Lower leg skin (tissue), 4 donors: ENCODE measurements at regions not wholly inside any gene's neighbourhood (a gene's known extent, or its start where the extent isn't known, plus 50 kb on each side); places are given as distances from the start of the nearest gene placed in this dataset.

Source experiments
- DNase-seq, 2 donors: peaks; one replicate each; pipeline ENCODE4 v3.0.0-alpha.2; 2019; ENCODE audit warnings: low spot score in 2 of 2
- H3K4me3 ChIP-seq: fragments of 200-600 bp; sonication (generic); 2 replicates; pipeline ENCODE4 v1.5.1; 2017; ENCODE audit warnings: mild to moderate bottlenecking, low read depth; ENCODE audit not compliant: poor library complexity, severe bottlenecking
- POLR2A ChIP-seq, 2 donors: fragments of 450-650 bp; IDR thresholded peaks; one replicate each; pipeline ENCODE4 v1.6.1; 2016 to 2017; ENCODE audit warnings: antibody characterized with exemption in 2 of 2, mild to moderate bottlenecking in 1 of 2, moderate library complexity in 1 of 2
- WGBS, 2 donors: methylation state at CpG; one replicate each; pipeline ENCODE4 v1.1.5; 2018; 5-methylcytosine and 5-hydroxymethylcytosine counted together
- intact Hi-C: fragments of 100-400 bp; cut with DNase I; formaldehyde crosslinking; loops from one replicate; pipeline ENCODE4 v1.15.0; 2023; ENCODE audit warnings: low total_unique reads
- TF ChIP-seq, protein P1 (sequence below), 3 donors: fragments of 450-650 bp; IDR thresholded peaks; one replicate each; pipeline ENCODE4 v1.5.1; 2016; ENCODE audit warnings: antibody characterized with exemption in 3 of 3, mild to moderate bottlenecking in 3 of 3, moderate library complexity in 2 of 3

DNA sequence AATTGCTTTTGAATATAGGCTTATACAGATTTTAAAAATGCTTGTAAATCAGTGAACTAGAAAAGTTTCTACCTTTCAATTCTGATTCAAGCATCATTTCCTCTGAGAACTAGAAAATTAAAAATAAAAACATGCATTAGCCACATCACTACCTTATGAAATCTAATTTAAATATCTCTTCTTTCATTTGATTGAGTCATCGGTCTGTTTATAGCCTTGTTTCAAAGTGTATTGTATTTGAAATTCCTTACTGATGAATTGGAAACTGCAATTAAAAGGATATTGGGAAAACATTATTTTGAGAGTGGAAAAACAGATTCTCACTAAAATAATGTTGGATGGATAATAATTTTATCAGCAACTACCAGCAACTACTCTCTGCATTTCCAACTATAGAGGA is 717.7 kb upstream of the FAM98A start:
- H3K4me3 ChIP-seq = no peak overlapping the region
- 77 to 78% methylated on average over 1 of the region's 1 CpG for WGBS, 2 donors
- TF ChIP-seq, protein P1, sequence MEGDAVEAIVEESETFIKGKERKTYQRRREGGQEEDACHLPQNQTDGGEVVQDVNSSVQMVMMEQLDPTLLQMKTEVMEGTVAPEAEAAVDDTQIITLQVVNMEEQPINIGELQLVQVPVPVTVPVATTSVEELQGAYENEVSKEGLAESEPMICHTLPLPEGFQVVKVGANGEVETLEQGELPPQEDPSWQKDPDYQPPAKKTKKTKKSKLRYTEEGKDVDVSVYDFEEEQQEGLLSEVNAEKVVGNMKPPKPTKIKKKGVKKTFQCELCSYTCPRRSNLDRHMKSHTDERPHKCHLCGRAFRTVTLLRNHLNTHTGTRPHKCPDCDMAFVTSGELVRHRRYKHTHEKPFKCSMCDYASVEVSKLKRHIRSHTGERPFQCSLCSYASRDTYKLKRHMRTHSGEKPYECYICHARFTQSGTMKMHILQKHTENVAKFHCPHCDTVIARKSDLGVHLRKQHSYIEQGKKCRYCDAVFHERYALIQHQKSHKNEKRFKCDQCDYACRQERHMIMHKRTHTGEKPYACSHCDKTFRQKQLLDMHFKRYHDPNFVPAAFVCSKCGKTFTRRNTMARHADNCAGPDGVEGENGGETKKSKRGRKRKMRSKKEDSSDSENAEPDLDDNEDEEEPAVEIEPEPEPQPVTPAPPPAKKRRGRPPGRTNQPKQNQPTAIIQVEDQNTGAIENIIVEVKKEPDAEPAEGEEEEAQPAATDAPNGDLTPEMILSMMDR (IDR thresholded peaks at IDR 0.05) = no peak
- no peak for TF ChIP-seq POLR2A (IDR thresholded peaks at IDR 0.05)
- intact Hi-C loops = no loop called here
- DNase-seq = no peak

DNA sequence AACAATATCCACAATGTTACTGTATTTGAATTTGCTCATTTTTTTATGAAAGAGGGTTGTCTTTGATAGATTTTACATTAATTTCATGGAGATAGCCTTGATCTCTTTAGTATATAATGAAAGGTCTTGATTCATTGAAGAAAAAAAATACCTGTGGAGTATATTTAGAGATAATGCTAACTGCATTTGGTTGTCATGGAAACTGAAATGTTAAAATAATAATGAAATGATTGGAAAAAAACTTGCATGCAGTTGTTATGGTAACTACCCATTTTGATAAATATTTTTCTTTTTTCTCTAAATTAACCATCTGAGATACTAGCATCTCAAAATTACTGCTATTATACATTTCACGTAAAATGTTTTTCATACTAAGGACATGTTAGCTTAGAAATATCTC is 712.7 kb upstream of the FAM98A start:
- TF ChIP-seq, protein P1 (IDR thresholded peaks at IDR 0.05) = no peak
- no peak for TF ChIP-seq POLR2A (IDR thresholded peaks at IDR 0.05)
- intact Hi-C loops = no loop called here
- H3K4me3 ChIP-seq = no peak overlapping the region
- 0 to 49% methylated on average over 1 of the region's 1 CpG for WGBS, 2 donors
- DNase-seq = no peak

DNA sequence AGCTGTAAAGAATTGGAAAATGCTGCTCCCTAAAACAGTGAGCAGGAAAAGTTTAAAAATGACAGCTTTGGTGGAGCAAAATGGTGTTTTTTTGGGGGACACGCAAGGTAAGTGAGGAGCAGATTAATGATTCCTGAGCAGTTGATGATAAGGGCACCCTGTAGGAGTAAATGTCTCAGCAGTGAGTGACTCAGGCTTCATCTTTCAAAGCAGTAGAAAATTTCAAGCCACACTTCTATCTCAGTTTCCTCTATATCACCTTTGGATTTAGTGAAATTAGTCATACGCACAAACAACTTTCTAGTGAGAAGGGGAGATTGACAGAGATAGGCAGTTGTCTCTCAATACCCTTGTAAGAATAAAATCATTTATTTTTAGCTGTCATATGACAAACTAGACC is 709.0 kb upstream of the FAM98A start:
- no peak for TF ChIP-seq POLR2A (IDR thresholded peaks at IDR 0.05)
- TF ChIP-seq, protein P1 (IDR thresholded peaks at IDR 0.05) = no peak
- 93% methylated on average over 2 of the region's 2 CpGs for WGBS, 2 donors
- intact Hi-C loops = no loop called here
- no peak overlapping the region for H3K4me3 ChIP-seq
- DNase-seq = no peak

DNA sequence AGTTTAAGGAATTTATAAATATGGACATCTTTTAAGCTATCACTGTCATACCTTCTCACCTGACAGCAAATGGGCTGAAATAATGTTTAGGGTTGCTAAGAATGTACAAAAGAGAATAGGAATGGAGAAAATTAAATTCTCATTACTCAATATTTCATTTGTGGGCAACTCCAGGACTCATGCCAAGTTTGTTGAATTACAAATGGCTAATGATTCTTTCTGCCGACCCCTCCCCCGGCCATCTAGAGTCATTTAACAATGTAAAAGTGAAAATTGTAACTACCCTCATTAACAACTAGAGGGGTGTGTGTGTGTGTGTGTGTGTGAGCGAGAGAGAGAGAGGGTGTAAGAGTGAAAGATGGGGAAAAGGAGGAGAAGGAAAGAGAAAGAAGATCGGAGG is 708.5 kb upstream of the FAM98A start:
- no peak overlapping the region for H3K4me3 ChIP-seq
- intact Hi-C loops = no loop called here
- 64 to 69% methylated on average over 4 of the region's 4 CpGs for WGBS, 2 donors
- DNase-seq = no peak
- TF ChIP-seq, protein P1 (IDR thresholded peaks at IDR 0.05) = no peak
- no peak for TF ChIP-seq POLR2A (IDR thresholded peaks at IDR 0.05)

DNA sequence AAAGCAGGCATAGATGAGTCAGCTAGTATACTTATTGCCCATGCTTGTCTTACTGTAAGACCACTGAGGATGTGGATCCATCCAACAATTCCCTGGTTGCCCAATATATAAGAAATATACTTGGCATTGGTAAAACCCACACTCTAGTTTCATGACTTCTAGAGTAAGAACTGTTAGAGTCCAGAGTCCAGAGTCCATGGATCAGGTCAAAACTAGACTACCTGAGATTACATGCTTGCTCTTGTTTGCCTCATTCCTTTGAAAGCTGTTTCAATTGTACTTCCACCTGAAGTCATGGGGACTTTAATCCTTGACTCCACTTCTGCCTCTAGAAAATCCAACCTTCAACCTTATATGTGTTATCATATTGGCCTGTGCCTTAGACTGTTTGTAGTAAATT is 707.6 kb upstream of the FAM98A start:
- intact Hi-C loops = no loop called here
- TF ChIP-seq, protein P1 (IDR thresholded peaks at IDR 0.05) = no peak
- no peak for TF ChIP-seq POLR2A (IDR thresholded peaks at IDR 0.05)
- H3K4me3 ChIP-seq = no peak overlapping the region
- no peak for DNase-seq

DNA sequence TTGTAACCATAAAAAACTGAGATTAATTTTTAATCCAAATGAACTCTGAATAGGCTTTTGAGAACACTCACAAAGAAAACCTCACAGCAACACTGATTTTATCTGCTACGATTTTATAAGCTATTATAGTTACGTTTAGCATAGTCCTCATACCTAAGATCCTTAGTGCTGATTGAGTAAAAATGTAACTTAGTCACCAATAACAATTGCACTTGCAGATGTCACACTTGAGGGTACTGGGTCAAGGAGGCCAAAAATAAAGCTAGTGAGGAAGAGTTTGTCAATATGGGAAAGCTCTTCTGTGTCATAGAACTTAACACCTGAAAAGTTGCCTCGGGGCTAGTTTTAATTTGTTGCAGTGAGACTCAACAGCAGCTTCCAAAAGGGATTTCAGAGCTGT is 706.5 kb upstream of the FAM98A start:
- no peak for DNase-seq
- intact Hi-C loops = no loop called here
- WGBS, 2 donors = 55 to 65% methylated on average over 3 of the region's 3 CpGs
- H3K4me3 ChIP-seq = no peak overlapping the region
- TF ChIP-seq, protein P1 (IDR thresholded peaks at IDR 0.05) = no peak
- TF ChIP-seq POLR2A (IDR thresholded peaks at IDR 0.05) = no peak
